KMS-11 (cell line): ENCODE measurements at regions not wholly inside any gene's neighbourhood (a gene's known extent, or its start where the extent isn't known, plus 50 kb on each side); places are given as distances from the start of the nearest gene placed in this dataset.

Source experiments
- H2AFZ ChIP-seq: fragments of 200-600 bp; sonication (generic); 2 replicates; pipeline ENCODE4 v1.6.1; 2016; ENCODE audit warnings: antibody characterized with exemption, mixed run types, low read depth
- H3K27ac ChIP-seq: fragments of 200-600 bp; sonication (generic); 2 replicates; pipeline ENCODE4 v1.6.1; 2016; ENCODE audit warnings: mild to moderate bottlenecking, mixed run types
- H3K27me3 ChIP-seq: fragments of 200-600 bp; sonication (generic); 2 replicates; pipeline ENCODE4 v1.6.1; 2017; ENCODE audit warnings: mild to moderate bottlenecking, low read depth, mixed run types, moderate library complexity; ENCODE audit not compliant: insufficient read depth
- H3K36me3 ChIP-seq: fragments of 200-600 bp; sonication (generic); 2 replicates; pipeline ENCODE4 v1.6.1; 2017; ENCODE audit warnings: mild to moderate bottlenecking, mixed run types; ENCODE audit not compliant: insufficient read depth
- H3K4me1 ChIP-seq: fragments of 200-600 bp; sonication (generic); 2 replicates; pipeline ENCODE4 v1.6.1; 2016; ENCODE audit warnings: mild to moderate bottlenecking, low read depth, mixed run types; ENCODE audit not compliant: poor library complexity, severe bottlenecking
- H3K4me2 ChIP-seq: fragments of 200-600 bp; sonication (generic); 2 replicates; pipeline ENCODE4 v1.7.0; 2016; ENCODE audit warnings: mild to moderate bottlenecking, mixed run types
- H3K4me3 ChIP-seq: fragments of 200-600 bp; sonication (generic); IDR thresholded peaks from 2 replicates; pipeline ENCODE4 v1.6.1; 2017; ENCODE audit warnings: low read depth, low read length, mixed read lengths; ENCODE audit not compliant: insufficient read depth
- H3K79me2 ChIP-seq: fragments of 200-600 bp; sonication (generic); 2 replicates; pipeline ENCODE4 v1.6.1; 2016; ENCODE audit warnings: low read depth, mixed run types; ENCODE audit not compliant: insufficient read depth
- H3K9ac ChIP-seq: fragments of 200-600 bp; sonication (generic); 2 replicates; pipeline ENCODE4 v1.6.1; 2016; ENCODE audit warnings: mild to moderate bottlenecking, mixed run types
- H4K20me1 ChIP-seq: fragments of 200-600 bp; sonication (generic); 2 replicates; pipeline ENCODE4 v1.6.1; 2016; ENCODE audit warnings: mild to moderate bottlenecking, mixed run types; ENCODE audit not compliant: insufficient read depth
- TF ChIP-seq, protein P1 (sequence below): fragments of 200-600 bp; sonication (generic); conservative IDR thresholded peaks from 2 replicates; pipeline ENCODE4 v1.6.1; 2017; ENCODE audit warnings: low read depth, mild to moderate bottlenecking, antibody characterized with exemption, low read length, moderate library complexity, mixed read lengths

DNA sequence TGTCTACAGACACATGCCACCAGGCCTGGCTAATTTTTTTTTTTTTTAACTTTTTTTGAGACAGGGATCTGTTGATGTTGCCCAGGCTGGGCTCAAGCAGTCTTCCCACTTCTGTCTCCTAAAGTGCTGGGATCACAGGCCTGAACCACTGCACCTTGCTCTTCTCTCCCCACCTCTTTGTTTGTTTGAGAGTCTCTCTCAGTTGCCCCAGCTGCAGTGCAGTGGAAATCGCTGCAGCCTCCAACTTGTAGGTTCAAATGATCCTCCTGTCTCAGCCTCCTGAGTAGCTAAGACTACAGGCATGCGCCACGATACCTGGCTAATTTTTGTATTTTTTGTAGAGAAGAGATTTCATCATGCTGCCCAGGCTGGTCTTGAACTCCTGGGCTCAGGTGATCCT lies 115.6 kb downstream of the LARP7 start:
- Histone ChIP-seq H3K36me3 (no peaks in the 10 kb centered on the region), H3K27ac (no peak overlapping the region), H4K20me1 (no peaks in the 10 kb centered on the region), H3K4me2 (no peak overlapping the region), H3K4me1 (no peaks in the 10 kb centered on the region), H3K79me2 (no peaks in the 10 kb centered on the region), H3K4me3 (no peak overlapping the region), H2AFZ (no peak overlapping the region), H3K27me3 (no peaks in the 10 kb centered on the region), H3K9ac (no peak overlapping the region)
- TF ChIP-seq, protein P1, sequence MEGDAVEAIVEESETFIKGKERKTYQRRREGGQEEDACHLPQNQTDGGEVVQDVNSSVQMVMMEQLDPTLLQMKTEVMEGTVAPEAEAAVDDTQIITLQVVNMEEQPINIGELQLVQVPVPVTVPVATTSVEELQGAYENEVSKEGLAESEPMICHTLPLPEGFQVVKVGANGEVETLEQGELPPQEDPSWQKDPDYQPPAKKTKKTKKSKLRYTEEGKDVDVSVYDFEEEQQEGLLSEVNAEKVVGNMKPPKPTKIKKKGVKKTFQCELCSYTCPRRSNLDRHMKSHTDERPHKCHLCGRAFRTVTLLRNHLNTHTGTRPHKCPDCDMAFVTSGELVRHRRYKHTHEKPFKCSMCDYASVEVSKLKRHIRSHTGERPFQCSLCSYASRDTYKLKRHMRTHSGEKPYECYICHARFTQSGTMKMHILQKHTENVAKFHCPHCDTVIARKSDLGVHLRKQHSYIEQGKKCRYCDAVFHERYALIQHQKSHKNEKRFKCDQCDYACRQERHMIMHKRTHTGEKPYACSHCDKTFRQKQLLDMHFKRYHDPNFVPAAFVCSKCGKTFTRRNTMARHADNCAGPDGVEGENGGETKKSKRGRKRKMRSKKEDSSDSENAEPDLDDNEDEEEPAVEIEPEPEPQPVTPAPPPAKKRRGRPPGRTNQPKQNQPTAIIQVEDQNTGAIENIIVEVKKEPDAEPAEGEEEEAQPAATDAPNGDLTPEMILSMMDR, result no peak

DNA sequence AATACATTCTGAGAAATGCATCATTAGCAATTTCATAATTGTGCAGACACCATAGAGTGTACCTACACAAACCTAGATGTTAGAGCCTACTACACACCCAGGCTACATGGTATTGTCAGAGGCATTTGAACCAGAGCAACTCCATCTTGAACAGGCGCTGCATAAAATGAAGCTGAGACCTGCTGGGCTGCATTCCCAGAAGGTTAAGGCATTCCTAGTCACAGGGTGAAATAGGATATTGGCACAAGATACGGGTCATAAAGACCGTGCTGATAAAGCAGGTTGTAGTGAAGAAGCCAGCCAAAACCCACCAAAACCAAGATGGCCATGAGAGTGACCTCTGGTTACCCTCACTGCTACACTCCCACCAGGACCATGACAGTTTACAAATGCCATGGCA lies 116.4 kb downstream of the LARP7 start:
- no peaks in the 10 kb centered on the region for H3K79me2 ChIP-seq
- no peaks in the 10 kb centered on the region for H3K4me1 ChIP-seq
- H2AFZ ChIP-seq, result no peak overlapping the region
- no peaks in the 10 kb centered on the region for H3K27me3 ChIP-seq
- H3K27ac ChIP-seq, result no peak overlapping the region
- no peaks in the 10 kb centered on the region for H4K20me1 ChIP-seq
- no peak overlapping the region for H3K4me3 ChIP-seq
- H3K4me2 ChIP-seq, result no peak overlapping the region
- TF ChIP-seq, protein P1, result no peak
- H3K9ac ChIP-seq, result no peak overlapping the region
- no peaks in the 10 kb centered on the region for H3K36me3 ChIP-seq

DNA sequence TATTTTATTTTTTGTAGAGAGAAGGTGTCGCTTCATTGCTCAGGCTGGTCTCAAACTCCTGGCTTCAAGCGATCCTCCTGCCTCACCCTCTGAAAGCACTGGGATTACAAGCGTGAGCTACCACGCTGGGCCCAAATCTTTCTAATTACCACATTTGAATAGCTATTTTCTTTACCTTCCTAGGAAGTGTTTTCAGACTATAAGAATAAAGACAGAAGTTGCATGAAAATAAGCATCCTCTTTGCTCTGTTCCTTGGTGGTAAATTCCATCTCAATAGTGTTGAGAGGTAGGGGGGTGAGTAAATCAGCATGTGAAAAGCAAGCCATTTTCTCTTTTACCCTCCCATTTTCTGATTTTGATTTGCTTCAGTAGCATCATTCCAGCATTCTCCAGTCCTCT lies 122.4 kb downstream of the LARP7 start:
- TF ChIP-seq, protein P1, result no peak
- Histone ChIP-seq H3K9ac (no peak overlapping the region), H3K4me1 (no peaks in the 10 kb centered on the region), H3K27ac (no peak overlapping the region), H3K27me3 (no peaks in the 10 kb centered on the region), H3K4me3 (no peak overlapping the region), H3K4me2 (no peak overlapping the region), H4K20me1 (no peaks in the 10 kb centered on the region), H3K79me2 (no peaks in the 10 kb centered on the region), H2AFZ (no peak overlapping the region), H3K36me3 (no peaks in the 10 kb centered on the region)

DNA sequence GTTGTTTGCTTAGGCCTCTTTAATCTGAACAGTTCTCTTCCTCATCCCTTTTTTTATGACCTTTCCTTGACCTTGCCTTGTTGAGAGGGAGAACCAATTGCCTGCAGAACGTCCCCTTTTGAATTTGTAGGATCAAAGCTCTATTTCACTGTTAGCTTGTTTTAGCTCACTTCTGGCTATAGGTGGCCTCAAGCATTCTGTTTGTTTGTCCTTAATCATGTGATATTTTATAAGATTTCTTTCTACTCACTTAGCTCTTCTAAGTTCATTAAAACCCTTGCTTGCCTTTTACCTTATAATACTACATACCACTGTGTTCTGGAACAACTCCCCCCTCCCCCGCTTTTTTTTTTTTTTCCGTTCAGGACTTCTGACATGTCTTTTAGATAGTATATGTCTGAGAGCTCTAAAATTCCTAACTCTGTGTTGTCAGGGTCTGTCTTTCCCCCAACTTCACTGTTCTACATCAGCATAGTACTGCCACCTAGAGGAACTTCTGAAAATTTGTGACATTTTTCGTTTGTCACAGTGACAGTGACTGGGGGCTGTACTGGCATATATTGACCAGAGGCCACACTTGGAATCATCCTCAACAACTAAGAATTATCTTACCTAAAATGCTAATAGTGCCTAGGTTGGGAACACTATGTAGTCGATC lies 128.5 kb downstream of the LARP7 start:
- Histone ChIP-seq H3K4me3 (no peak overlapping the region), H3K27ac (no peak overlapping the region), H2AFZ (no peak overlapping the region), H3K36me3 (no peaks in the 10 kb centered on the region), H3K4me2 (no peak overlapping the region), H4K20me1 (no peaks in the 10 kb centered on the region), H3K79me2 (no peaks in the 10 kb centered on the region), H3K4me1 (no peaks in the 10 kb centered on the region), H3K27me3 (no peaks in the 10 kb centered on the region), H3K9ac (no peak overlapping the region)
- TF ChIP-seq, protein P1, result peak; percentile 81
